Astrocyte (in vitro differentiated cells and primary cell): ENCODE measurements at regions not wholly inside any gene's neighbourhood (a gene's known extent, or its start where the extent isn't known, plus 50 kb on each side); places are given as distances from the start of the nearest gene placed in this dataset.

Source experiments
- EZH2 ChIP-seq: IDR thresholded peaks from 2 replicates; pipeline ENCODE4 v1.6.1; 2012; ENCODE audit warnings: mild to moderate bottlenecking, low read length, inconsistent platforms; ENCODE audit not compliant: insufficient read depth
- TF ChIP-seq, protein P1 (sequence below): IDR thresholded peaks from 2 replicates; pipeline ENCODE4 v1.5.1; 2011; ENCODE audit warnings: low read depth, mild to moderate bottlenecking, inconsistent platforms, low read length, moderate library complexity; ENCODE audit not compliant: insufficient read depth

DNA sequence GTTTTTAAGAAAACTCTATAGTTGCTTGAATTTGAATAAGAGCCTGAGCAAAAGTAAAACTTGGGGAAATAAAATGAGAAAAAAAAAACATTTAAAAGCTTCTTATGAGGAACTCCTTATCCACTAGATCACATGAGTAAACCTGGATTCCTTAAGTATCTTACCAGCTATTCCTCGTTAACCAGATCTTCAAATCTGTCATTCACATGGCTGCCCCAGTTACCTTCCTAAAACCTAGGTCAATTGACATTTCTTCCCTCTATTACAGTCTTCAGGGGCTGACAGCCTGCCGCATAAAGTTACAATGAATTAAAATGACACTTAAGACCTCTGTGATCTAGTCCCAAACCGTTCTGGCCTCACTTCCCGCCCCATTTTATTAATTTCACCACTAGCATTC, 583.6 kb downstream of the NR2F2 start:
- TF ChIP-seq, protein P1, sequence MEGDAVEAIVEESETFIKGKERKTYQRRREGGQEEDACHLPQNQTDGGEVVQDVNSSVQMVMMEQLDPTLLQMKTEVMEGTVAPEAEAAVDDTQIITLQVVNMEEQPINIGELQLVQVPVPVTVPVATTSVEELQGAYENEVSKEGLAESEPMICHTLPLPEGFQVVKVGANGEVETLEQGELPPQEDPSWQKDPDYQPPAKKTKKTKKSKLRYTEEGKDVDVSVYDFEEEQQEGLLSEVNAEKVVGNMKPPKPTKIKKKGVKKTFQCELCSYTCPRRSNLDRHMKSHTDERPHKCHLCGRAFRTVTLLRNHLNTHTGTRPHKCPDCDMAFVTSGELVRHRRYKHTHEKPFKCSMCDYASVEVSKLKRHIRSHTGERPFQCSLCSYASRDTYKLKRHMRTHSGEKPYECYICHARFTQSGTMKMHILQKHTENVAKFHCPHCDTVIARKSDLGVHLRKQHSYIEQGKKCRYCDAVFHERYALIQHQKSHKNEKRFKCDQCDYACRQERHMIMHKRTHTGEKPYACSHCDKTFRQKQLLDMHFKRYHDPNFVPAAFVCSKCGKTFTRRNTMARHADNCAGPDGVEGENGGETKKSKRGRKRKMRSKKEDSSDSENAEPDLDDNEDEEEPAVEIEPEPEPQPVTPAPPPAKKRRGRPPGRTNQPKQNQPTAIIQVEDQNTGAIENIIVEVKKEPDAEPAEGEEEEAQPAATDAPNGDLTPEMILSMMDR: no peak
- TF ChIP-seq EZH2: no peak
